Testis (tissue), 2 donors: ENCODE measurements at regions not wholly inside any gene's neighbourhood (a gene's known extent, or its start where the extent isn't known, plus 50 kb on each side); places are given as distances from the start of the nearest gene placed in this dataset.
"Not testable (repeated sequence)": the region's sequence is repeated elsewhere in the genome, so short reads cannot be mapped to it uniquely, and the experiment has no call there.

Experiments used
- POLR2A ChIP-seq: fragments of 450-650 bp; IDR thresholded peaks from one replicate; pipeline ENCODE4 v1.6.1; 2017; ENCODE audit warnings: antibody characterized with exemption, mild to moderate bottlenecking, moderate library complexity
- TF ChIP-seq, protein P1 (sequence below), 3 experiments: fragments of 450-650 bp in 2 of 3; fragments of 200-600 bp in 1 of 3; sonication (generic) in 1 of 3; IDR thresholded peaks; one replicate each; pipeline ENCODE4 v1.5.1; 2016 to 2019; ENCODE audit warnings: antibody characterized with exemption in 3 of 3, mild to moderate bottlenecking in 2 of 3, moderate library complexity in 1 of 3

DNA sequence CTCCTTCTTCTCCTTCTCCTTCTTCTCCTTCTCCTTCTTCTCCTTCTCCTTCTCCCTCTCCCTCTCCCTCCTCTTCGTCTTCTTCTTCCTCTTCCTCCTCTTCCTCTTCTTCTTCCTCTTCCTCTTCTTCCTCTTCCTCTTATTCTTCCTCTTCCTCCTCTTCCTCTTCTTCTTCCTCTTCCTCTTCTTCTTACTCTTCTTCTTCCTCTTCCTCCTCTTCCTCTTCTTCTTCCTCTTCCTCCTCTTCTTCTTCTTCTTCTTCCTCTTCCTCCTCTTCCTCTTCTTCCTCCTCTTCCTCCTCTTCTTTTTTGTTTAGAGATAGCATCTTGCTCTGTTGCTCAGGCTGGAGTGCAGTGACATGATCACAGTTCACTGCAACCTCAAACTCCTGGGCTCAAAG is 97.7 kb upstream of the MPHOSPH6 start:
- TF ChIP-seq, protein P1, sequence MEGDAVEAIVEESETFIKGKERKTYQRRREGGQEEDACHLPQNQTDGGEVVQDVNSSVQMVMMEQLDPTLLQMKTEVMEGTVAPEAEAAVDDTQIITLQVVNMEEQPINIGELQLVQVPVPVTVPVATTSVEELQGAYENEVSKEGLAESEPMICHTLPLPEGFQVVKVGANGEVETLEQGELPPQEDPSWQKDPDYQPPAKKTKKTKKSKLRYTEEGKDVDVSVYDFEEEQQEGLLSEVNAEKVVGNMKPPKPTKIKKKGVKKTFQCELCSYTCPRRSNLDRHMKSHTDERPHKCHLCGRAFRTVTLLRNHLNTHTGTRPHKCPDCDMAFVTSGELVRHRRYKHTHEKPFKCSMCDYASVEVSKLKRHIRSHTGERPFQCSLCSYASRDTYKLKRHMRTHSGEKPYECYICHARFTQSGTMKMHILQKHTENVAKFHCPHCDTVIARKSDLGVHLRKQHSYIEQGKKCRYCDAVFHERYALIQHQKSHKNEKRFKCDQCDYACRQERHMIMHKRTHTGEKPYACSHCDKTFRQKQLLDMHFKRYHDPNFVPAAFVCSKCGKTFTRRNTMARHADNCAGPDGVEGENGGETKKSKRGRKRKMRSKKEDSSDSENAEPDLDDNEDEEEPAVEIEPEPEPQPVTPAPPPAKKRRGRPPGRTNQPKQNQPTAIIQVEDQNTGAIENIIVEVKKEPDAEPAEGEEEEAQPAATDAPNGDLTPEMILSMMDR (IDR thresholded peaks at IDR 0.05) = not testable (repeated sequence)
- TF ChIP-seq POLR2A = not testable (repeated sequence)
